ENCODE measurements at regions not wholly inside any gene's neighbourhood (a gene's known extent, or its start where the extent isn't known, plus 50 kb on each side); places are given as distances from the start of the nearest gene placed in this dataset.

DNA sequence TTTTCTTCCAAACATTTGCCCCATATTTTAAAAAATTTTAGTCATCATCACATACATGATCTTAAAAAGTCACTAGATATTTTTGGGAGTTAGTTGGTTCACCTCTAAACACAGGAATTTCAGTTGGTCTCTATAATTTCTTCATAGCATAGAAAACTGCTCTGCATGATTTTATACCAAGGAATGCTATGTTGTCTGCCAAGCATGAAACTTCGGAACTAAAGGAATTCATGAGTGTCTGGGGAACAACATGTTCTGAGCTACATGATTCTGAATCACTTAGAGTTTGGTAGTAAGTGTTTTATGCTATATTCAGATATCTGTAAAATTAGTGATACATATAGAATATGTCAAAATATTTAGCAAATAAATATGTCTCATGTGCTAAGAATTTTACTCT lies 957.8 kb downstream of the GATA3 start:
- Histone ChIP-seq H3K4me2 (ENCODE audit: control insufficient read depth, insufficient read depth) (no peak overlapping the region), H3K79me2 (ENCODE audit: control insufficient read depth, insufficient read depth, low read length) (no peaks in the 10 kb centered on the region), H3K4me3 (no peak overlapping the region), H2AFZ (ENCODE audit: control insufficient read depth, low read depth, low read length) (no peak overlapping the region), H3K27ac (ENCODE audit: control insufficient read depth, insufficient read depth) (no peak overlapping the region), H3K4me1 (ENCODE audit: control insufficient read depth, insufficient read depth, low read length) (no peaks in the 10 kb centered on the region), H3K27me3 (replicated peaks in 1 of 2; ENCODE audit: control insufficient read depth in 2 of 2, insufficient read depth in 2 of 2, low read length in 1 of 2) (no peaks in the 10 kb centered on the region), H3K9me3 (replicated peaks; ENCODE audit: control insufficient read depth, insufficient read depth, low read length) (no peaks in the 10 kb centered on the region), H4K20me1 (ENCODE audit: control insufficient read depth, insufficient read depth) (no peaks in the 10 kb centered on the region), H3K9ac (ENCODE audit: control insufficient read depth, insufficient read depth, low read length) (no peak overlapping the region), H3K36me3 (ENCODE audit: control insufficient read depth in 2 of 2, insufficient read depth in 2 of 2, low read length in 1 of 2) (no peaks in the 10 kb centered on the region)
- ChIA-PET CTCF (no interaction called here), RAD21 (ENCODE audit: unreplicated experiment) (no interaction called here), SMC1A (ENCODE audit: uncharacterized antibody, unreplicated experiment) (interaction anchor here (1.3 kb wide), 1 partner anchor 10 kb away, joined by 3 read pairs; no protein-coding TSS in a partner anchor), POLR2A (no interaction called here)
- DNase-seq (ENCODE audit: low read depth, low spot score) (no peak), ATAC-seq (no peak), FAIRE-seq (no peak)
- WGBS (ENCODE audit: insufficient coverage, insufficient replicate concordance, low lambda C conversion rate, missing lambda C conversion rate) = 0% methylated on average over 1 of the region's 1 CpG
- TF ChIP-seq SUZ12 (IDR thresholded peaks at IDR 0.05; ENCODE audit: unreplicated experiment) (no peak), RCOR1 (conservative IDR thresholded peaks at IDR 0.05; ENCODE audit: low read depth, low read length) (no peak), POLR2AphosphoS5 (IDR thresholded peaks at IDR 0.05; ENCODE audit: low read length) (no peak), MYB (IDR thresholded peaks at IDR 0.05; ENCODE audit: borderline replicate concordance, low read depth, low read length) (no peak)
- intact Hi-C loops (cut with micrococcal nuclease; ENCODE audit: unreplicated experiment) = no loop called here
- no TSS peak for BruUV-seq (replicated peaks)
- in situ Hi-C loops (cut with MboI) = no loop called here

DNA sequence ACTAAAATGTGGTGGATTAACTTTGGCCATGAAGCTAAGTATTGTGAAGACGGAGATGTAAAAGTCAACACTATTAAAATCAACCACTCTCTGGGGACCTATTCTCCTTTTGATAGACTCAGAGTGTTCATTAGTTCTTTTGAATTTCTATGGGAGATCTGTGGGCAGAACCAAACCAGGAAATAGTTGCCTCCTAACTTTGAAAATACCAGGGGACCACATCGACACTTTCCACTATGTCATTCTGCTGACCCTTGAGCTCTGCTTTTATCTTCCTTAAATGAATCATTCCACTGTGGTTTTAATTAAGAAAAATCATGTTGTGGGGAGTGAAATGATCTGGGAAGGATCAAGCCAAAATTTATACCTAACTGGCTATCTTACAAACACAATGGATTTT lies 960.5 kb downstream of the GATA3 start:
- DNase-seq (ENCODE audit: low read depth, low spot score) (no peak), ATAC-seq (no peak), FAIRE-seq (no peak)
- no peaks in the 10 kb centered on the region for H3K36me3 ChIP-seq (ENCODE audit: control insufficient read depth in 2 of 2, insufficient read depth in 2 of 2, low read length in 1 of 2)
- in situ Hi-C loops (cut with MboI) = no loop called here
- ChIA-PET SMC1A (ENCODE audit: uncharacterized antibody, unreplicated experiment) (no interaction called here), CTCF (no interaction called here), RAD21 (ENCODE audit: unreplicated experiment) (no interaction called here), POLR2A (no interaction called here)
- H3K27me3 ChIP-seq (replicated peaks in 1 of 2; ENCODE audit: control insufficient read depth in 2 of 2, insufficient read depth in 2 of 2, low read length in 1 of 2) = no peaks in the 10 kb centered on the region
- no peak overlapping the region for H2AFZ ChIP-seq (ENCODE audit: control insufficient read depth, low read depth, low read length)
- 55% methylated on average over 2 of the region's 2 CpGs for WGBS (ENCODE audit: insufficient coverage, insufficient replicate concordance, low lambda C conversion rate, missing lambda C conversion rate)
- BruUV-seq (replicated peaks) = no TSS peak
- H3K9ac ChIP-seq (ENCODE audit: control insufficient read depth, insufficient read depth, low read length) = no peak overlapping the region
- intact Hi-C loops (cut with micrococcal nuclease; ENCODE audit: unreplicated experiment) = no loop called here
- no peaks in the 10 kb centered on the region for H3K9me3 ChIP-seq (replicated peaks; ENCODE audit: control insufficient read depth, insufficient read depth, low read length)
- no peaks in the 10 kb centered on the region for H3K79me2 ChIP-seq (ENCODE audit: control insufficient read depth, insufficient read depth, low read length)
- no peaks in the 10 kb centered on the region for H3K4me1 ChIP-seq (ENCODE audit: control insufficient read depth, insufficient read depth, low read length)
- H3K4me2 ChIP-seq (ENCODE audit: control insufficient read depth, insufficient read depth) = no peak overlapping the region
- no peak overlapping the region for H3K27ac ChIP-seq (ENCODE audit: control insufficient read depth, insufficient read depth)
- no peaks in the 10 kb centered on the region for H4K20me1 ChIP-seq (ENCODE audit: control insufficient read depth, insufficient read depth)
- H3K4me3 ChIP-seq = no peak overlapping the region
- TF ChIP-seq RUNX3 (IDR thresholded peaks at IDR 0.05; ENCODE audit: low read length) = no peak
- TF ChIP-seq, protein P1, sequence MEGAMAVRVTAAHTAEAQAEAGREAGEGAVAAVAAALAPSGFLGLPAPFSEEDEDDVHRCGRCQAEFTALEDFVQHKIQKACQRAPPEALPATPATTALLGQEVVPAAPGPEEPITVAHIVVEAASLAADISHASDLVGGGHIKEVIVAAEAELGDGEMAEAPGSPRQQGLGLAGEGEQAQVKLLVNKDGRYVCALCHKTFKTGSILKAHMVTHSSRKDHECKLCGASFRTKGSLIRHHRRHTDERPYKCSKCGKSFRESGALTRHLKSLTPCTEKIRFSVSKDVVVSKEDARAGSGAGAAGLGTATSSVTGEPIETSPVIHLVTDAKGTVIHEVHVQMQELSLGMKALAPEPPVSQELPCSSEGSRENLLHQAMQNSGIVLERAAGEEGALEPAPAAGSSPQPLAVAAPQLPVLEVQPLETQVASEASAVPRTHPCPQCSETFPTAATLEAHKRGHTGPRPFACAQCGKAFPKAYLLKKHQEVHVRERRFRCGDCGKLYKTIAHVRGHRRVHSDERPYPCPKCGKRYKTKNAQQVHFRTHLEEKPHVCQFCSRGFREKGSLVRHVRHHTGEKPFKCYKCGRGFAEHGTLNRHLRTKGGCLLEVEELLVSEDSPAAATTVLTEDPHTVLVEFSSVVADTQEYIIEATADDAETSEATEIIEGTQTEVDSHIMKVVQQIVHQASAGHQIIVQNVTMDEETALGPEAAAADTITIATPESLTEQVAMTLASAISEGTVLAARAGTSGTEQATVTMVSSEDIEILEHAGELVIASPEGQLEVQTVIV (IDR thresholded peaks at IDR 0.05; ENCODE audit: borderline replicate concordance, partially characterized antibody) = no peak
- no peak for TF ChIP-seq RFX5 (IDR thresholded peaks at IDR 0.05; ENCODE audit: low read depth, low read length)
- TF ChIP-seq KDM1A (IDR thresholded peaks at IDR 0.05; ENCODE audit: borderline replicate concordance) = no peak
- no peak for TF ChIP-seq POLR2AphosphoS2 (IDR thresholded peaks at IDR 0.05; ENCODE audit: low read depth, low read length)
- TF ChIP-seq NRF1 (conservative IDR thresholded peaks at IDR 0.05; ENCODE audit: low read depth, low read length) = no peak
- no peak for TF ChIP-seq HCFC1 (IDR thresholded peaks at IDR 0.05; ENCODE audit: low read length)
- TF ChIP-seq, protein P2, sequence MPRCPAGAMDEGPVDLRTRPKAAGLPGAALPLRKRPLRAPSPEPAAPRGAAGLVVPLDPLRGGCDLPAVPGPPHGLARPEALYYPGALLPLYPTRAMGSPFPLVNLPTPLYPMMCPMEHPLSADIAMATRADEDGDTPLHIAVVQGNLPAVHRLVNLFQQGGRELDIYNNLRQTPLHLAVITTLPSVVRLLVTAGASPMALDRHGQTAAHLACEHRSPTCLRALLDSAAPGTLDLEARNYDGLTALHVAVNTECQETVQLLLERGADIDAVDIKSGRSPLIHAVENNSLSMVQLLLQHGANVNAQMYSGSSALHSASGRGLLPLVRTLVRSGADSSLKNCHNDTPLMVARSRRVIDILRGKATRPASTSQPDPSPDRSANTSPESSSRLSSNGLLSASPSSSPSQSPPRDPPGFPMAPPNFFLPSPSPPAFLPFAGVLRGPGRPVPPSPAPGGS (IDR thresholded peaks at IDR 0.05; ENCODE audit: borderline replicate concordance, insufficient read depth, low read depth, low read length, poor library complexity, severe bottlenecking) = no peak
